A673 (cell line): ENCODE measurements at regions not wholly inside any gene's neighbourhood (a gene's known extent, or its start where the extent isn't known, plus 50 kb on each side); places are given as distances from the start of the nearest gene placed in this dataset.
A peak's percentile ranks its signal among the peaks of the same experiment; 100 is the strongest.

Experiments used
- BruUV-seq: library from RNA; stranded (reverse); fragments of 400-500 nt; replicated peaks from 2 replicates; lab custom pipeline; 2021; lab: Mats Ljungman, UMichigan
- CTCF ChIA-PET: fragments of 300-600 bp; sonication (Branson Sonifier 250); formaldehyde crosslinking; loops from one replicate; lab custom pipeline; 2022; ENCODE audit warnings: antibody characterized with exemption; lab: Charles Lee
- POLR2A ChIA-PET: fragments of 300-600 bp; sonication (Branson Sonifier 250); formaldehyde crosslinking; loops from one replicate; lab custom pipeline; 2022; ENCODE audit warnings: antibody characterized with exemption; ENCODE audit not compliant: low non-redundant PET; lab: Charles Lee
- DNase-seq: peaks from one replicate; pipeline ENCODE4 v3.0.0-alpha.2; 2015; ENCODE audit warnings: low spot score
- H3K27ac ChIP-seq: fragments of 200-600 bp; sonication (generic); 2 replicates; pipeline ENCODE4 v1.5.1; 2016; ENCODE audit warnings: mixed run types, low read depth, mild to moderate bottlenecking, mixed read lengths, antibody characterized with exemption, low read length; ENCODE audit not compliant: poor library complexity, severe bottlenecking
- H3K27me3 ChIP-seq: fragments of 200-600 bp; sonication (generic); replicated peaks from 2 replicates; pipeline ENCODE4 v1.6.1; 2017; ENCODE audit warnings: mixed run types, low read depth, mild to moderate bottlenecking, mixed read lengths, antibody characterized with exemption, low read length; ENCODE audit not compliant: insufficient read depth, poor library complexity
- H3K36me3 ChIP-seq: fragments of 200-600 bp; sonication (generic); 2 replicates; pipeline ENCODE4 v1.6.1; 2016; ENCODE audit warnings: mixed run types, mild to moderate bottlenecking, mixed read lengths, antibody characterized with exemption, low read length; ENCODE audit not compliant: insufficient read depth, poor library complexity, severe bottlenecking
- H3K4me1 ChIP-seq: fragments of 200-600 bp; sonication (generic); 2 replicates; pipeline ENCODE4 v1.6.1; 2017; ENCODE audit warnings: mixed run types, mild to moderate bottlenecking, mixed read lengths, antibody characterized with exemption, low read length; ENCODE audit not compliant: insufficient read depth, poor library complexity, severe bottlenecking
- H3K4me3 ChIP-seq: fragments of 200-600 bp; sonication (generic); 2 replicates; pipeline ENCODE4 v1.5.1; 2016; ENCODE audit warnings: low read depth, mixed run types, mild to moderate bottlenecking, mixed read lengths, low read length; ENCODE audit not compliant: poor library complexity, severe bottlenecking
- H3K9me3 ChIP-seq: fragments of 200-600 bp; sonication (generic); 2 replicates; pipeline ENCODE4 v1.6.1; 2016; ENCODE audit warnings: mixed run types, low read depth, mild to moderate bottlenecking, mixed read lengths, antibody characterized with exemption, low read length; ENCODE audit not compliant: poor library complexity, severe bottlenecking
- EZH2 ChIP-seq: fragments of 200-600 bp; sonication (generic); IDR thresholded peaks from 2 replicates; pipeline ENCODE4 v1.6.1; 2017; ENCODE audit warnings: borderline replicate concordance, low read depth, mild to moderate bottlenecking, mixed read lengths, antibody characterized with exemption, low read length; ENCODE audit not compliant: poor library complexity, severe bottlenecking
- intact Hi-C: fragments of 100-400 bp; cut with micrococcal nuclease; formaldehyde crosslinking; loops from one replicate; pipeline ENCODE4 v1.10.0; 2022; ENCODE audit not compliant: unreplicated experiment
- TF ChIP-seq, protein P1 (sequence below): fragments of 300-800, 200-600 bp; sonication (generic); conservative IDR thresholded peaks from 2 replicates; pipeline ENCODE4 v1.5.1; 2017; ENCODE audit warnings: low read depth, mild to moderate bottlenecking, antibody characterized with exemption, low read length, moderate library complexity, mixed read lengths

- ChIA-PET CTCF (interaction anchor here (0.8 kb wide), 1 partner anchor 18 kb away, joined by 3 read pairs; no protein-coding TSS in a partner anchor), POLR2A (interaction anchor here (0.5 kb wide), 1 partner anchor 155 kb away, joined by 14 read pairs; no protein-coding TSS in a partner anchor)
- TF ChIP-seq, protein P1, sequence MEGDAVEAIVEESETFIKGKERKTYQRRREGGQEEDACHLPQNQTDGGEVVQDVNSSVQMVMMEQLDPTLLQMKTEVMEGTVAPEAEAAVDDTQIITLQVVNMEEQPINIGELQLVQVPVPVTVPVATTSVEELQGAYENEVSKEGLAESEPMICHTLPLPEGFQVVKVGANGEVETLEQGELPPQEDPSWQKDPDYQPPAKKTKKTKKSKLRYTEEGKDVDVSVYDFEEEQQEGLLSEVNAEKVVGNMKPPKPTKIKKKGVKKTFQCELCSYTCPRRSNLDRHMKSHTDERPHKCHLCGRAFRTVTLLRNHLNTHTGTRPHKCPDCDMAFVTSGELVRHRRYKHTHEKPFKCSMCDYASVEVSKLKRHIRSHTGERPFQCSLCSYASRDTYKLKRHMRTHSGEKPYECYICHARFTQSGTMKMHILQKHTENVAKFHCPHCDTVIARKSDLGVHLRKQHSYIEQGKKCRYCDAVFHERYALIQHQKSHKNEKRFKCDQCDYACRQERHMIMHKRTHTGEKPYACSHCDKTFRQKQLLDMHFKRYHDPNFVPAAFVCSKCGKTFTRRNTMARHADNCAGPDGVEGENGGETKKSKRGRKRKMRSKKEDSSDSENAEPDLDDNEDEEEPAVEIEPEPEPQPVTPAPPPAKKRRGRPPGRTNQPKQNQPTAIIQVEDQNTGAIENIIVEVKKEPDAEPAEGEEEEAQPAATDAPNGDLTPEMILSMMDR: no peak
- TF ChIP-seq EZH2: no peak
- intact Hi-C loops: no loop called here
- Histone ChIP-seq H3K36me3 (no peaks in the 10 kb centered on the region), H3K27ac (no peak overlapping the region), H3K4me3 (no peak overlapping the region), H3K9me3 (no peaks in the 10 kb centered on the region), H3K4me1 (peaks cover 30% of the 10 kb centered on the region), H3K27me3 (no peaks in the 10 kb centered on the region)
- DNase-seq: peak; percentile 55
- no TSS peak for BruUV-seq
Observed at GRCh38 chr15:35306361-35306981, 221.4 kb upstream of the NANOGP8 start.

- H3K9me3 ChIP-seq: no peaks in the 10 kb centered on the region
- DNase-seq: peak; percentile 77
- ChIA-PET POLR2A (interaction anchor here (0.5 kb wide), 1 partner anchor 156 kb away, joined by 14 read pairs; no protein-coding TSS in a partner anchor), CTCF (interaction anchor here (0.8 kb wide), 1 partner anchor 17 kb away, joined by 3 read pairs; no protein-coding TSS in a partner anchor)
- H3K27ac ChIP-seq: no peak overlapping the region
- TF ChIP-seq EZH2: no peak
- TF ChIP-seq, protein P1: no peak
- no peak overlapping the region for H3K4me3 ChIP-seq
- no peaks in the 10 kb centered on the region for H3K36me3 ChIP-seq
- no TSS peak for BruUV-seq
- H3K4me1 ChIP-seq: peaks cover 30% of the 10 kb centered on the region
- no peaks in the 10 kb centered on the region for H3K27me3 ChIP-seq
- intact Hi-C loops: no loop called here
Observed at GRCh38 chr15:35305946-35306345, 220.9 kb upstream of the NANOGP8 start.

DNA sequence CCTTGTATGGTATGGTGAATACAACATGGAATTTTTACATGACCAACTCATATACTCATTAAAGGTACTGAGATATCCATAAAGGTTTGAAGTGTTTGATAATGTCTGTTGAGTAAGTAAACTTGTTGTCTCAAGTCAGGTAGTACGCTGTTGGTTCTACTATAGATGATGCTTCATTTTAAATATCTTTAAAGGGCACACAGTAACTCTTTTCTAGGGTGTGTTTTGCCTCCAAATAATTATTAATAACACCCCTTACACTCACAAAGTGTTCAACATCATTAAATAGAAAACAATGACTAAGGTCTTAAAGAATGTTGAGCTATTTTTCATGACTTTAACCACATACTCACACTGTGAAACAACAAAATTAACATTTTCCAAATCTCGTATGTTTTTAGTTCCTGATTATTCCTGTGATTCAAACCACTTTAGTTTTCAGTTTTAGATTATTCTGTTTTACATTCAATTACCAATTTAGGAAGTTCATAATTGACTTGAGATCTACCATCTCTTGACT lies 220.0 kb upstream of the NANOGP8 start:
- ChIA-PET POLR2A (no interaction called here), CTCF (no interaction called here)
- H3K27me3 ChIP-seq: no peaks in the 10 kb centered on the region
- no peak overlapping the region for H3K4me3 ChIP-seq
- TF ChIP-seq EZH2: no peak
- TF ChIP-seq, protein P1: no peak
- intact Hi-C loops: no loop called here
- no TSS peak for BruUV-seq
- DNase-seq: no peak
- no peaks in the 10 kb centered on the region for H3K36me3 ChIP-seq
- H3K27ac ChIP-seq: no peak overlapping the region
- peaks cover 30% of the 10 kb centered on the region for H3K4me1 ChIP-seq
- no peaks in the 10 kb centered on the region for H3K9me3 ChIP-seq
